Activated naive CD8-positive, alpha-beta T cell treated with anti-CD3 and anti-CD28 coated beads, Interleukin-2, amount 50 U/mL, for 24 hours (primary cell): ENCODE measurements at regions not wholly inside any gene's neighbourhood (a gene's known extent, or its start where the extent isn't known, plus 50 kb on each side); places are given as distances from the start of the nearest gene placed in this dataset.
"Not testable (repeated sequence)": the region's sequence is repeated elsewhere in the genome, so short reads cannot be mapped to it uniquely, and the experiment has no call there.

ENCODE experiments used
- ATAC-seq: fragments of 150-1000 bp; cut with Tn5 transposase; one replicate; pipeline ENCODE4 v1.10.0; 2021
- DNase-seq: peaks from one replicate; pipeline ENCODE4 v3.0.0; 2021
- H3K27ac Mint-ChIP-seq: one replicate; pipeline ENCODE4 v1.8.0; 2021; ENCODE audit warnings: mild to moderate bottlenecking, mixed read lengths
- H3K27me3 Mint-ChIP-seq: one replicate; pipeline ENCODE4 v1.8.0; 2021; ENCODE audit warnings: mixed read lengths
- H3K36me3 Mint-ChIP-seq: one replicate; pipeline ENCODE4 v1.8.0; 2021; ENCODE audit warnings: low read depth, mixed read lengths
- H3K4me1 Mint-ChIP-seq: one replicate; pipeline ENCODE4 v1.8.0; 2021; ENCODE audit warnings: mixed read lengths
- H3K4me3 Mint-ChIP-seq: one replicate; pipeline ENCODE4 v1.8.0; 2021; ENCODE audit warnings: mild to moderate bottlenecking, moderate library complexity, mixed read lengths
- H3K9me3 Mint-ChIP-seq: one replicate; pipeline ENCODE4 v1.8.0; 2021; ENCODE audit warnings: mixed read lengths

DNA sequence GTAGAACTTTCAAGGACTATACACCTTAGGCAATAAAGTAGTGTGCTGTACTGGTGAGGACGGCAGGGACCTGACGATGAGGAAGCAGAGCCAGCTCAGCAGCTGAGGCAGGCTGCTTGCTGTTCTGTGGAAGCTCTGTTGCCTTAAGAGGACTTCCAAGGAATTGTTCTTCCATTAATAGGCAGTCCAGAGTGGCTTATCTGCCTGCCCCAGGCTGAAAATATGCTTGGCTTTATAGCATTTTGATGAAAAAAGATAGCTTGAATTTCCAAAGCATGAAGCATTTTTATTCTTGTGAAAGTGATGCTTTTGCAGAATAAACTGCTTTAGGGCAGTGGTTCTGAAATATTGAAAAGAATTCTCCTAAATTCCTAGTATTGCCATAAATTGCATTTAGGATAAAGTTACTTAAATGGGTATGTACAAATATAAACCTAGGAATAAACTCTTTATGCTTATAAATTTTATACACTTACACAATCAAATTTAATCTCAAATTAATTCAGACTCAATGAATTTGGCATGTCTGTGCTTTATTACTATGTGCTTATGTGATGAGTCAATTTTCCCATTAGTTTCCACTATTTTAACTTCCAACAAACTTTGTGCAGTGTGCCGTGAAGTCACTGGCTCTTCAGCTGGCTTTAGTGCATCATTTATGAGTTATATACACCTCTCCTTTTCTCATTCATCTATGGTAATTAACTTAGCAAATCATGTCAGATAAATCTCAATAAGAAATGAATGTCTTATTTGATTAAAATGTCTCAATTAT lies 231.0 kb upstream of the RASGRP1 start:
- peaks cover 4% of the 10 kb centered on the region for H3K9me3 Mint-ChIP-seq
- no peak for DNase-seq
- no peak overlapping the region for H3K27ac Mint-ChIP-seq
- H3K36me3 Mint-ChIP-seq = no peaks in the 10 kb centered on the region
- no peak for ATAC-seq
- H3K4me3 Mint-ChIP-seq = no peak overlapping the region
- H3K4me1 Mint-ChIP-seq = no peaks in the 10 kb centered on the region
- H3K27me3 Mint-ChIP-seq = peaks cover 25% of the 10 kb centered on the region

DNA sequence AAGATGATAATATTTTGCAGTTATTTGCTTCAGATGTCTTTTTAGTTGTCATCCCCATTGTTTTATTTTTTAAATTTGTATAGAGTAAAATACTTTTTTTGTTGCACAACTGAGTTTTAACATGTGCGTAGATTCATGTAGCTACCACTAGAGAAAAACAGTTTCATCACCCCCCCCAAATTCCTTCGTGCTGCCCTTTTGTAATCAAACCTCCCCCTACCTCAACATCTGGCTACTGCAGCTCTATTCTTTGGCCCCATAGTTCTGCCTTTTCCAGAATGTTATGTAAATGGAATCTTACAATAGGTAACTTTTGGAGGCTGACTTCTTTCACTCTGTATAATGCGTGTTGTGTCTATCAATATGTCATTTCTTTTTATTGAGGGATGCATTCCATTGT lies 232.0 kb upstream of the RASGRP1 start:
- peaks cover 4% of the 10 kb centered on the region for H3K9me3 Mint-ChIP-seq
- ATAC-seq = no peak

GRCh38 chr15:38797506-38797905 lies 232.9 kb upstream of the RASGRP1 start:
- not testable (repeated sequence) for DNase-seq, ATAC-seq, H3K9me3 Mint-ChIP-seq, H3K4me1 Mint-ChIP-seq, H3K4me3 Mint-ChIP-seq, H3K27ac Mint-ChIP-seq, H3K36me3 Mint-ChIP-seq
- H3K27me3 Mint-ChIP-seq = peaks cover 32% of the 10 kb centered on the region

More for the DNA sequence above, 232.0 kb upstream of the RASGRP1 start:
- peaks cover 27% of the 10 kb centered on the region for H3K27me3 Mint-ChIP-seq
- no peaks in the 10 kb centered on the region for H3K36me3 Mint-ChIP-seq
- no peak overlapping the region for H3K4me3 Mint-ChIP-seq
- no peak for DNase-seq
- H3K27ac Mint-ChIP-seq = no peak overlapping the region
- no peaks in the 10 kb centered on the region for H3K4me1 Mint-ChIP-seq

DNA sequence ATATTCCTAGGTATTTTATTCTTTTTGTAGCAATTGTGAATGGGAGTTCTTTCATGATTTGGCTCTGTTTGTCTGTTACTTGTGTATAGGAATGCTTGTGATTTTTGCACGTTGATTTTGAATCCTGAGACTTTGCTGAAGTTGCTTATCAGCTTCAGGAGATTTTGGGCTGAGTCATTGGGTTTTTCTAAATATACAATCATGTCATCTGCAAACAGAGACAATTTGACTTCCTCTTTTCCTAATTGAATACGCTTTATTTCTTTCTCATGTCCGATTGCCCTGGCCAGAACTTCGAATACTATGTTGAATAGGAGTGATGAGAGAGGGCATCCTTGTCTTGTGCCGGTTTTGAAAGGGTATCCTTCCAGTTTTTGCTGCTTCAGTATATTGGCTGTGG lies 234.6 kb upstream of the RASGRP1 start:
- H3K4me3 Mint-ChIP-seq, H3K4me1 Mint-ChIP-seq, DNase-seq, H3K27ac Mint-ChIP-seq, ATAC-seq, H3K36me3 Mint-ChIP-seq, H3K9me3 Mint-ChIP-seq: not testable (repeated sequence)
- H3K27me3 Mint-ChIP-seq = peaks cover 33% of the 10 kb centered on the region

DNA sequence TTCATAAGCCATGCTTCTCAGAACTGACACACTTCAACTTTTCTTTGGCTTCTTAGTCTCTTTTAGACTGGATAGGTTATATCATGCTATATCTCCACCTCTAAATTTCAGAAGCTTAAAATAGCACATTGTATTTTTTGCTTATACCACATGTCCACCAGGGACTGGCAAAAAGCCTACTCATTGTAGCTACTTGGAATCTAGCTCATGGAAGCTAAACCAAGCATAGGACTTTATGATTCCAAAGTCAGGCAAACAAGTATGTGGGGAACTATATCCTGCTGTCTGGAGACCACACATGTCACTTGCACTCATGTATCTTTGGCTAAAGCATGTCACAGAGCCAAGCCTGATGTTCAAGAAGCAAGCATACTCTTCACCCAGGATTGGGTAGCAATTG lies 245.0 kb upstream of the RASGRP1 start:
- Mint-ChIP-seq H3K9me3 (no peaks in the 10 kb centered on the region), H3K4me3 (no peak overlapping the region), H3K4me1 (no peaks in the 10 kb centered on the region), H3K27me3 (peaks cover 8% of the 10 kb centered on the region), H3K36me3 (no peaks in the 10 kb centered on the region), H3K27ac (no peak overlapping the region)
- ATAC-seq (no peak), DNase-seq (no peak)

DNA sequence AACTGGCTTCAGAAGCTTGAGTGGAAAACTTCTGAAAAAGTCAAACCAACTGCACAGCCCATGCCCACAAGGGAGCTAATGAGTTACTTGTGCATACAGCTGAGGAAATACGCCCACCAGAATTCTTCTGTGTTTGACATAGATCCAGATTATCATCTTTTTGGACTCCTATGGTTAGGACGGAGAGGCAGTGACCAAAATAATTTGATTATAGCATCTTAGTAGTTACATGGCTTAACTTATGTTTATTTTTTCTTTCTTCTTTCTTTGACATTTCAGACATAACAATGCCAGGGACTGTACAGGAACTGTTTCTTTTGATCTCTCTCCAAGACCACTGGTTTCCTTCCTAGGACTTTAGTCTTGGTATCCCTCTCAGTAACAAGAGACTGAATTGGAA lies 246.1 kb upstream of the RASGRP1 start:
- ATAC-seq = no peak
- H3K9me3 Mint-ChIP-seq = no peaks in the 10 kb centered on the region
- H3K36me3 Mint-ChIP-seq = no peaks in the 10 kb centered on the region

DNA sequence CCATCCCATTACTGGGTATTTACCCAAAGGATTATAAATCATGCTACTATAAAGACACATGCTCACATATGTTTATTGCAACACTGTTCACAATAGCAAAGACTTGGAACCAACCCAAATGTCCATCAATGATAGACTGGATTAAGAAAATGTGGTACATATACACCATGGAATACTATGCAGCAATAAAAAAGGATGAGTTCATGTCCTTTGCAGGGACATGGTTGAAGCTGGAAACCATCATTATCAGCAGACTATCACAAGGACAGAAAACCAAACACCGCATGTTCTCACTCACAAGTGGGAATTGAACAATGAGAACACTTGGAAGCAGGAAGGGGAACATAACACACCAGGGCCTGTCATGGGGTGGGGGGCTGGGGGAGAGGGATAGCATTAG lies 249.6 kb upstream of the RASGRP1 start:
- not testable (repeated sequence) for DNase-seq, H3K36me3 Mint-ChIP-seq, H3K4me1 Mint-ChIP-seq, H3K9me3 Mint-ChIP-seq, H3K27ac Mint-ChIP-seq, ATAC-seq, H3K4me3 Mint-ChIP-seq
- H3K27me3 Mint-ChIP-seq = peaks cover 11% of the 10 kb centered on the region

More for the DNA sequence above, 246.1 kb upstream of the RASGRP1 start:
- H3K27ac Mint-ChIP-seq = no peak overlapping the region
- DNase-seq = no peak
- peaks cover 8% of the 10 kb centered on the region for H3K27me3 Mint-ChIP-seq
- no peak overlapping the region for H3K4me3 Mint-ChIP-seq
- no peaks in the 10 kb centered on the region for H3K4me1 Mint-ChIP-seq

DNA sequence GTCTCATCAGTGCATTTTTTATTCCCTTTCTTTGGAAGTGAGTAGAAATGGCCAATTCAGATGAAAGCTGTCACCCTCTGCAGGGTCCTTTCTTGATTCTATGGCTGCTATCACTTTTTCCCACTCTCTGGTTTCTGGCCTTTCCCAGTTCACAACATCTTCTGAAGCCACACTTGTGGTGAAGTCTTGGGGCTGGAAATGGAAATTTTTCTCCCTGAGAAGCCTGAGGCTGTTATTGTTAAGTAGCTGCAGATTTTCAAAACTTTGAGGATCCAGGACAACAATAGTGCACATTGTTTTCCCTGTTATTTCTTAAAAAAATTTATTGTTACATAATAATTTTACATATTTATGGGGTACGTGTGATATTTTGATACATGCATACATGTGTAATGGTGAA lies 250.3 kb upstream of the RASGRP1 start:
- Mint-ChIP-seq H3K36me3 (no peaks in the 10 kb centered on the region), H3K4me1 (peaks cover 7% of the 10 kb centered on the region), H3K27me3 (peaks cover 11% of the 10 kb centered on the region), H3K27ac (no peak overlapping the region), H3K9me3 (no peaks in the 10 kb centered on the region), H3K4me3 (no peak overlapping the region)
- no peak for DNase-seq
- ATAC-seq = no peak

- DNase-seq = peak; percentile 86
- peaks cover 10% of the 10 kb centered on the region for H3K27me3 Mint-ChIP-seq
- peak; percentile 84 for ATAC-seq
- H3K9me3 Mint-ChIP-seq = no peaks in the 10 kb centered on the region
- H3K4me3 Mint-ChIP-seq = no peak overlapping the region
- H3K4me1 Mint-ChIP-seq = peaks cover 7% of the 10 kb centered on the region
- no peak overlapping the region for H3K27ac Mint-ChIP-seq
- no peaks in the 10 kb centered on the region for H3K36me3 Mint-ChIP-seq
These were observed 253.0 kb upstream of the RASGRP1 start for GRCh38 chr15:38817427-38818156.

GRCh38 chr15:38818157-38818790 lies 253.7 kb upstream of the RASGRP1 start:
- Mint-ChIP-seq H3K27me3 (peaks cover 9% of the 10 kb centered on the region), H3K9me3 (no peaks in the 10 kb centered on the region), H3K4me1 (peaks cover 7% of the 10 kb centered on the region), H3K36me3 (no peaks in the 10 kb centered on the region), H3K27ac (no peak overlapping the region), H3K4me3 (no peak overlapping the region)
- DNase-seq (no peak), ATAC-seq (no peak)

DNA sequence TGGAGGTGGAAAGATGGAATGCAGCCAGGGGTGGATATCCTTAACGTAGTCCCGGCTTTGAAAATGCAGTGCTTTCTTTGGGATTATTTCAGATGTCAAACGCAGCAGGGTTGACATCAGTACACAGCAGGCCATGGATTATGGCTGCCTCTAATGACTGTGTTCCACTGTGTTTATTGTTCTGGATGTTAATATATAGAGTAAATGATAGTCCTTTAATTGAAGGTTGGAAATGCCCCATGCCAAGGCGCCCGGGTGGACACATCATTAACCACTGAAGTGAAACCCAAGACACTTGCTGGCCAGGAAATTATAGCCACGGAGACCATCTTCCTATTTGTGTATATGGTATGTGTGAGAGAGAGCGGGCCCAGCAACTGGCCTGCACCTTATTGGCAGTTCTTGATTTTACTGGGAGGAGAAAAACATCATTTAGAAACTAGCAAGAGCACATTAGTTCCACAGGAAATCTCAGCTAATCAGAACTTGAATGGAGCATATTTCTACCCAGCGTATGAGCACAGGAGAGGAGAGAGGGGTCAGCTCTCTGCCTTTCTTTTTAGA lies 254.9 kb upstream of the RASGRP1 start:
- ATAC-seq = no peak
- Mint-ChIP-seq H3K4me3 (no peak overlapping the region), H3K4me1 (peaks cover 7% of the 10 kb centered on the region), H3K36me3 (no peaks in the 10 kb centered on the region), H3K27ac (no peak overlapping the region), H3K27me3 (peaks cover 7% of the 10 kb centered on the region), H3K9me3 (no peaks in the 10 kb centered on the region)
- DNase-seq = no peak

DNA sequence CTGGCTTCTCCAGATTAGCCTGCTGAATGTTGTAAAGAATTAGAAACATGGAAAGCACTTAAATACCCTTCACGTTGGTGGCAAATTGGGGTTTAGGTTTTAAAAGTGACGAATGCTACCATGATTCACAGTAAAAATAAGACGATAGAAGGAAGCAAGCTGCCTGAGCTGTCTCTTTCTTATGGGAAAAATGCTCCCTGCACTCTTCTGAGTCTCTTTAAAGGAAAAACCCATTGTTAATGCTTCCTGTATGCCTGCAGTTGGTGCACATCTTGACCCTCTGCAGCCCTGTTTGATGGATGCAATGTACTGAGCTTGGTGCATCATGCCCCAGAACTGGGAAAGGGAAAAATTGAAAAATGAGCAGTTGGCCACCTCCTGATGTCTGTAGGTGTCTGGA lies 258.6 kb upstream of the RASGRP1 start:
- H3K27ac Mint-ChIP-seq = no peak overlapping the region
- H3K9me3 Mint-ChIP-seq = no peaks in the 10 kb centered on the region
- DNase-seq (no peak), ATAC-seq (no peak)
- H3K36me3 Mint-ChIP-seq = no peaks in the 10 kb centered on the region
- H3K27me3 Mint-ChIP-seq = peaks cover 10% of the 10 kb centered on the region
- H3K4me3 Mint-ChIP-seq = no peak overlapping the region
- no peaks in the 10 kb centered on the region for H3K4me1 Mint-ChIP-seq

DNA sequence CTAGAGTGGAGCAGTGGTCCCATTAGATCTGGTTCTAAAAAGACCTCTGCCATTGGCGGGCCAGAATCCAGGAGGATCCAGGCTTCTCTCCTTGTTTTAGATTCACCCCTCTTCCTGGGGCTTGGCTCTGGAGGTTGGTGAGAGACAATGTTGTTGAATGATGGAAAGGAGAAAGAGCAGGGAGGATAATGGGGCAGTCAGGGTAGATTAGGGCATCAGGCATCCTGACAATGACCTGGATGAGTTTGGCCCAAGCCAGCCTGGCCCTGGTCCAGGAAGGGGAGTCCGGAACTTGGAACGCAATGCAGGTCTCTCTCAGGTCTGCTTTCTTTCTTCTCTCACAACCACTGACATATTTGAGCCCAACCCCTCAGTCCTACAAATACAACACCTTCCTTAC lies 260.1 kb upstream of the RASGRP1 start:
- Mint-ChIP-seq H3K27ac (no peak overlapping the region), H3K27me3 (peaks cover 11% of the 10 kb centered on the region), H3K4me3 (no peak overlapping the region), H3K4me1 (no peaks in the 10 kb centered on the region), H3K9me3 (no peaks in the 10 kb centered on the region), H3K36me3 (no peaks in the 10 kb centered on the region)
- ATAC-seq (no peak), DNase-seq (no peak)

- no peak for DNase-seq
- H3K36me3 Mint-ChIP-seq = no peaks in the 10 kb centered on the region
These were observed 262.3 kb upstream of the RASGRP1 start for GRCh38 chr15:38826880-38827279.

More at GRCh38 chr15:38826880-38827279, 262.3 kb upstream of the RASGRP1 start:
- H3K4me3 Mint-ChIP-seq = no peak overlapping the region
- no peak overlapping the region for H3K27ac Mint-ChIP-seq
- H3K4me1 Mint-ChIP-seq = no peaks in the 10 kb centered on the region
- H3K9me3 Mint-ChIP-seq = no peaks in the 10 kb centered on the region
- no peak for ATAC-seq
- H3K27me3 Mint-ChIP-seq = peaks cover 9% of the 10 kb centered on the region
